GM21576 (cell line): ENCODE measurements at regions not wholly inside any gene's neighbourhood (a gene's known extent, or its start where the extent isn't known, plus 50 kb on each side); places are given as distances from the start of the nearest gene placed in this dataset.

ENCODE experiments used
- ATAC-seq: cut with Tn5 transposase; IDR thresholded peaks from one replicate; pipeline ENCODE4 v1.9.1; 2021; ENCODE audit warnings: mild to moderate bottlenecking, moderate library complexity; ENCODE audit not compliant: unreplicated experiment

DNA sequence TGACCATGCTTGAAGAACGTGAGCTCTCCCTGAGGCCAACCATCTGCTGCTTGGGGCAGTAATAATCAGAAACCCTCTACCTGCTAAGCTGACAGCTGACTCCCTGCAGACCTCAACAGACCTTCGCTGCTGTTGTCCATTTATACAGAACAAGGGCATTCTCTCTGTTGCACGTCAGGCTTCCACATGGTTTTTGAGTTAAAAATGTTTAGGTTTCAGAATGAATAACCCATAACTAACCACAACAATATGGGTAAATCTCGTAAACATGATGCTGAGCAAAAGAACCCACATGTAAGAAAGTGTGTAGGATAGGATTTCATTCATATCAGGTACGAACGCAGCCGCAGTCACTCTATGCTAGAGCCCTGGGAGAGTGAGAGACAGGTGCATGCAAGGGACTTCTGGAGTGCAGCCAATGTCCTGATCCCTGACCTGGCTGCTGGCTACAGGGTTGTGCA lies 348.5 kb downstream of the MED10 start:
- ATAC-seq, result no peak

DNA sequence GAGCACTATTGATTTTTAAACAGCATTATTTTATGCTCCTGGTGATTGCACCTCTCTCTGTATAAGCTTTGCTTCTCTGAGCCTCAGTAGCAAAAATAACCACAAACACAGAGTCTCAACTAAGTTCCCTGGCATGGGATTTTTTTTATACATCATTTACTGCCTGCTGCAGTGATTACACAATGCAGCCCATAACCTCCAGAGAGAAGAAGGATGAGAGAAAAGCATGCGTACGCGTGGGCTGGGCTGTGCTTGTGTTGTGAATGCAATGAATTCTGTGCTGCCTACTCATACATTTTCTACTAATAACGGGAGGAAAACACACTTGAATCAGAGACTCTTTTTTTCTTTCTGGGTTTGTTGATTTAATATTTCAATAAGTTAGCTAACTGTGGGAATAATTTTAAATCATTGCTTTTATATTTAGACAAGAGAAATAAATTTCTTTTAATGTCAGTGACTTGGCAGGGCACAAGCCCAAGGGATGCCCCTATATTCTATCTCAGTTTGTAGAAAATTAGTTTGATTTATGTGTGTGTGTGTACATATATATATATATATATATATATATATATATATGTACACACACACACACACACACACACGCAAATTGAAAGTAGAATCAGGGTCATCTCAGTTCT lies 351.5 kb downstream of the MED10 start:
- ATAC-seq, result no peak

DNA sequence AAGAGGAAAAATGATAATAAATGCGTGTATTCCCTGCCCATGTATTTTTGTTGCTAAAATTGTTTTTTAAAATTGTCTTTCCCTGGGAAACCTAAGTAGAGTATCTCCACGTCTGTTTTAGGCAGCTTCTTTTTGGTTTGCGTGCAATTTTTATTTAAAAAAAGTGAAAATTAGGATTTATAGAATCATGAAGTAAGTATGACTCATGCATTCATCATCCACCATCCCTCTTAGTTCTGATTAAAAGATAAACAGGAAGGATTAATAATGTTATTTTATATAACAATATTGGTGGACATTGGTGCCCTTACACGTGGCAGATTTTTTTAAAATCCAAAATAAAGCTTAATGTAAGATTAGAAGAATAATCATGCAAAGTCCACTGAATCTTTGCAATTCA lies 358.7 kb downstream of the MED10 start:
- ATAC-seq, result no peak

DNA sequence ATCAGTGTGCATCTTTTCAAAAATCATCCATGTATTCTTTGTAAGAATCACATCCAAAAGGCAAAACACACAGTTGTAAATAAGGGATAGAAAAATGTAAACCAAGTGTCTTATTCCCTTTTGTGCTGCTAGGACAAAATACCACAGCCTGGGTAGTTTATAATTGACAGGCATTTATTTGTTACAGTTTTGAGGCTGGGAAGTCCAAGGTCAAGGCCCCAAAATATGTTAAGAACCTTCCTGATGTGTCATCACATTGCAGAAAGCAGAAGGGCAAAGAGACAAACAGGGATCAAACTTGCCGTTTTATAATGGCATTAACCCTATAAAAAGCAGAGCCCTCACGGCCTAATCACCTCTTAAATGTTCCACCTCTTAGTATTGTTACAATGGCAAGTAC lies 364.8 kb downstream of the MED10 start:
- no peak for ATAC-seq

DNA sequence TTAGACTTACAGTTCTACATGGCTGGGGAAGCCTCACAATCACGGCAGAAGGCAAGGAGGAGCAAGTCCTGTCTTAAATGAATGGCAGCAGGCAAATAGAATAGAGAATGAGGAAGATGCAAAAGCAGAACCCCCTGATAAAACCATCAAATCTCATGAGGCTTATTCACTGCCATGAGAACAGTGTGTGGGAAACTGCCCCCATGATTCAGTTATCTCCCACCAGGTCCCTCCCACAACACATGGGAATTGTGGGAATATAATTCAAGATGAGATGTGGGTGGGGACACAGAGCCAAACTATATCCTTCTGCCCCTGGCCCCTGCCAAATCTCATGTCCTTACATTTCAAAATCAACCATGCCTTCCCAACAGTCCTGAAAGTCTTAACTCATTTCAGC lies 367.1 kb downstream of the MED10 start:
- ATAC-seq, result no peak

DNA sequence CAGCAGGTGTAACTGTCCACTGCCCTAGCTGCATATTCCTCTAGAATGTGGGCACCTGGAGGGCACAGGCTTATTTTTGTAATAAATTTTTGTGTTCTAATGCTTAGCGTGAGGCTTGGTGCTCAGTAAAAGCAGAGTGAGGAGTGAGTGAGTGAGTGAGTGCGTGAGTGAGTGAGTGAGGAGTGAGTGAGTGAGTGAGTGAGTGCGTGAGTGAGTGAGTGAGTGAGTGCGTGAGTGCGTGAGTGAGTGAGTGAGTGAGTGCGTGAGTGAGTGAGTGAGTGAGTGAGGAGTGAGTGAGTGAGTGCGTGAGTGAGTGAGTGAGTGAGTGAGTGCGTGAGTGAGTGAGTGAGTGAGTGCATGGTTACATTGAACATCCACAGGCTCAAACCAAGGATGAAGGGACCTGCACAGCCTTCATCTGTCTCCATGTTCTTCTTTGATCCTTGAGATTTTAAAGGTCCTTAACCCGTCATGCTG lies 371.5 kb downstream of the MED10 start:
- no peak for ATAC-seq

DNA sequence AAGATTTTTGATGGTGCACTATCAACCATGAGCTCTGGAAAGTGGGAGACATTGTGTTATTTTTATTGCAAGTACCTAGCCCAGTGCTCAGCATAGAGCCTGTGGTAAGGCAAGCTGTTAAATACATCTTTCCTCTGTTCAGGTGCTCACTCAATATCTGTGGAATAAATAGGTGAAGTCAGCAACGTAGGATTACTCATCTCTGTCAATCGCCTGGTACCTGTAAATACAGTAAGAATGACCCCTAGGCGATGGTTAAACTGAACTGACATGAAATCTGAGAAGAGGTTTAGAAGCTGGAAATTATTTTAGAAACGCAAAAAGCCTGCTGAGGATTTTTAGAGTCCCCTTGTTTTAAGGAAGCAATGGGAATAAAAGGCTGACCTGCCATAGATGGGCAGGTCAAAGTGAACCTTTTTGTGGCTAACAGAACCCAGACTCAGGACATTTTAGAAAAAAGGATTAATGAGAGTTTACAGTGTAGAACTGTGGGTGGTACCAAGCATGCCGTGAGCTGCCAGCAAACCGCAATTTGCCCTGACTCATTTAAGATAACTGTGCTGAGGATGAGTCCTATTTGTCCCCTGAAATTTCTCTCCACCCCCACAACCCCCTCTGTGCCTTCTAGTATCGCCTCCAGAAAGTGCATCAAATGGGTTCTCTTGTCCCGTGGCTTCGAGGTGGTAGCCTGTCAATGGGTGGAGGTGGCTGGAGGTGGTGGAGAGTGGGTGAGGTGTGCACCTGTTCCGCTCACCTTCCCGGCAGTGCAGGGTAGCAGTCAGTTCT lies 375.1 kb downstream of the MED10 start:
- ATAC-seq, result no peak

DNA sequence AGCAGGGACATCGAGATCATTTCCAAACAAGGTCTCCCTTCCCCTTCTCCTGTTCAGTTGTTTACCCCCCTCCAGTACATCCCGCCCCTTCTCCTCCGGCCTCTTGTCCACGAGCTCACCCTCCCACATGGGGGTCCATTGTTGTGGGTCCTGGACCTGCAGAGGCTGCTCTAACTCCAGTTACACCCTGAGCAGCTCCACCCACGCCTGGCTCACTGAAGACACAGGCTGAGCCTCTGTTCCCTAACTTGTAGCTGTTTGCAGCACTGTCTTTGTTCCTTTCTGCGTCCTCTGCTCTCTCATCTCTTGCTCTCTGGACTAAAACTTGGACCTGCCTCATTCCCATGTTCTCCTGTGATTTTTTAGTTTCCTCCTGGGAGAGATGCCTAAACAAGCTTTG lies 377.5 kb downstream of the MED10 start:
- ATAC-seq, result no peak

DNA sequence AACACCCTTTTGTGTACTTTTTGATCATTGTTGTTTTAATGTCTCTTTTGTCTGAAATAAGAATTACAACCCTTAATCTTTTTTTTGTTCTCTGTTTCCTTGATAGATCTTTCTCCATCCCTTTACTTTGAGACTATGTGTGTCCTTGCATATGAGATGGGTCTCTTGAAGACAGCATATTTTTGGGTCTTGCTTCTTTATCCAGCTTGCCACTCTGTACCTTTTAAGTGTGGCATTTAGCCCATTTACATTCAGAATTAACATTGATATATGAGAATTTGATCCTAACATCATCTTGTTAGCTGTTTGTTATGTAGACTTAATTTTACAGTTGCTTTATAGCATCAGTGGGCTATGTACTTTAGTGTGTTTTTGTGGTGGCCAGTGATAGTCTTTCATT lies 382.5 kb downstream of the MED10 start:
- ATAC-seq, result no peak

DNA sequence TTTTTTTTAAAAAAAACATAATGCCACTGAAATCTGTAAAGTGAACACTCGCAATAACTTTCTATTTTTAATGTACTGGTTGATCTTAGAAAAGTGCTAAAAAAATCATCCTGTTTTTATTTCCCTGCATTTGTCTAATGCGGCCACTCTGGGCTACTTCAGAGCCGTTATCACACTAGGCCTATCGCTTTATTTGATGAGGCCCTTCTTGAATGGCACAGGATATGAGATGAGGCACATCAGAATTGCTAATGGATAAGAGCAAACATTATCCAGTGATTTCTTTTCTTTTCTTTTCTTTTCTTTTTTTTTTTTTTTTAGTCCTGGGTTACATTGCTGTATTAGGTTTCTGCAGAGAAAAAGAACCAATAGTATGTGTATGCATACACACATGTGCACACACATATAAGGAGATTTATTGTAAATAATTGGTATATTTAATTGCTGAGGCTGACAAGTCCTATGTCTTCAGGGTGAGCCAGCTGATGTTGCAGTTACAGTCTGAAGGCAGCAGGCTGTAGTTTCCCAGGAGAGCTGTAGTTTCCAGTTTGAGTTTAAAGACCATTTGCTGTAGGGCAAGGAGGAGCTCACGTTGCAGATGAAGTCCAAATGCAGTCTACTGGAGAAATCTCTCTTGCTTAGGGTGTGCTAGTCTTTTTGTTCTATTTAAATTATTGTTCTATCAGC lies 391.7 kb downstream of the MED10 start:
- no peak for ATAC-seq

DNA sequence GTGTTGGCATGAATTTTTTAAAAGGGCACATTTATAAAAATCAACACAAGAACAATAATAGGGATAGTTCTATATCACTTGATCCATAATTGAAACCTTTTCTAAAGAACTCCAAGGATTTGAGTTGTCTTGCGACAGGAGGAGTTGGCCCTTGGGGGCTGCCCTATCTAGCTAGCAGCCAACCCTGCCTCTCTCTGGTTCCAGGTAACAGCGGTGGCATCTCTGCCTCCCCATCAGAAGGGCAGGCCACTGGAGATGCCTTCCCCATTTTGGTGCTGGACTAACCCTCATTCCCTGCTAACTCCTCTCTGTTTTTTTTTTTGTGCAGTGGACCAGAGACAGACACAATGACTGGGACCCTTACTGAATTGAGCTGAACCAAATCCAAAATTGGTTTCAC lies 393.0 kb downstream of the MED10 start:
- no peak for ATAC-seq

DNA sequence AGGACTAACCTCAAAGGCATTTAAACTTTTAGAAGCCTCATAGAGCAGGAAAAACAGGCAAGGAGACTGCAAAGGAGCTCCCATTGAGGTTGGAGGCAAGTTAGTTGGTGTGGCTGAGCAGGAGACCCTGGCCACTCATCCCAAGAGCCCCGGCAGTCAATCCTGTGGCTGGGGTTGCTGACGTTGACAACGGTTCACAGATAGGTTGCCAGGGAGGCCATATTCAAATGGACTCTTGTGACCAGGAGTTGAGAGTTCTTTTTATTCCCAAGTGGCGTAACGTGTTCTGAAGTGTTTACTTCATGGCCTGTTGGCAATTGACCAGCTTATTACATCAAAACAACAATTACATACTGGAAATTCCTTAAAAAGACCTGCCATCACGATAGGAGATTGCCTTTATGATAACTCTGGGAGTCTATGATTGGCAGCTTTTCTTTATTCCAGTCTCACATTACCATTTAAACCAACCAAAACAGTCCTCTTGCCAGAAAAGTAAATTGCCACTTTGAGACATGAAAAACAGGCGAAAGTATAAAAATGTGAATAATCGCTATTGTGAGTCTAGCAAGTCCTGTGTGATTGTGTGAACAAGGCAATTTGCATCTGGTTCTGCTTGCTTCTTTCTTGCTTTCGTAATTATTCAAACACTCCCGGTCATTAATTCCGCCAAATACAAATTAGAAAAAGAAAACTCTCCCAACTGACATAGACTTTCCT lies 394.9 kb downstream of the MED10 start:
- ATAC-seq, result no peak

DNA sequence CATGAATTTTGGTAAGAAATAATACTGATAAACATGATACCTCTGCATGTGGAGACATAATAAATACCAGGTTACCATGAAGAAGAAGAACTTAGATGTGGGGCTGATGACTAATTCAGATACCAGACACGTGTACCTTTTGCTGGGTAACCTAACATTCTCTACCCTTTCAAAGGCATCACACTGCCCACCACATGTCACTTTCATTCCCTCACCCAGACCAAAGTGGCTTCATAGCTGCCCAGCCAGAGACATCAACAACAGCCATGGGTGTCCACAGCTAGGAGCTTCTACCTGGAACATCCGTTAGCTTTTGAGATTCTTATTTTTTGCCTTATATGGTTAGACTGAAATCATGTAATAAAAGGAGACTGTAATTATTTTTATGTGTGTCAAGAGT lies 396.8 kb downstream of the MED10 start:
- ATAC-seq, result no peak

DNA sequence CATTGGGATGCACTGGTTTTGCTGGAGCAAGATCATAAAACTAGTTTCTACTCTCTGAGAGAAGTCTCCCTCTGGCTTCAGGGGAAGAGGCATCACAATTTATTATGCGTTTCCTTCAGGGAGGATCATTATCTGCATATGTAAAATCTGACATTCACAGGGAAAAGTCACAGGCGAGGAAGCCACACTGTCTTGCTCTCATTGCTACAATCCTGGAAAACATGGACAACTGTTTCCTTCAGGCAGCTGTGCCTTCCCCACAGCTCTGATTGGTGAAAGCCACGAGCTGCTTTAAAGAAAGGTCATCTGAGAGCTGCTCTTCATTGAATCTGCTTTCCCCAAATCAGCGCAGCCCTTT lies 397.8 kb downstream of the MED10 start:
- no peak for ATAC-seq

DNA sequence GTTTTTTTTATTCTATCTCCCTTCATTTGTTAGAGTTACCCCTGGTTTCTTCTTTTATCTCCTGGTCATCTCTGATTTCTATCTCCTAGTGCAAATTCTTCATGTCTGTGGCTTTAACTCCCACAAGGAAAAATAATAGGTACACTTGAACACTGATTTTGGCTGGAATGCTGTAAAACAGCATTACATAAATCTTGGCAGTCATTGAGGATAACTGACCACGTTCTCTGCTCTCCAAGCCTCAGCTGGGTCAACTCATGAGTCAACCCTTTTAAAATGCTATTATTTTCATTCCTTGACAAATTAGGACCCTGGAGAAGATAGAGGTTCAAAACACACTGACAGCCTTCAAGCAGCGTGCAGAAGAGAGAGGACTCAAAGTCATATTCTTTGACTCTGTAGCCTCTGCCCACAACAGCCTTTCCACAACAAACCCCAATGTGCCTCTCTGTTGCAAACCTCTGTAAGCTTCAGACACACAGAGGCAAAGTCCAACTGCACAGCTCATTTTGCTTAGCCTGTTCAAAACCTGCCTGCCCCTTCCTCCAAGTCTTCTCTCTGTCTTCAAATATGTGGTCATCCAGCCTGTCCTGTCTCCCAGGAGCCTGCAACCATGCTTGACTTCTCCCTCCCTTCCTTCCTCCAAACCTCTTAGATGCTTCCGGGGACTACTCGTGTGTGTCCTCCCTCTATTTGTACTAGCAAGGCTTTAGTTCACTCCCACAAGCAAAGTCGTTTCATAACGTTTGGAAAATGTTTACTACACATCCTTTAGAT lies 398.4 kb downstream of the MED10 start:
- ATAC-seq, result no peak

DNA sequence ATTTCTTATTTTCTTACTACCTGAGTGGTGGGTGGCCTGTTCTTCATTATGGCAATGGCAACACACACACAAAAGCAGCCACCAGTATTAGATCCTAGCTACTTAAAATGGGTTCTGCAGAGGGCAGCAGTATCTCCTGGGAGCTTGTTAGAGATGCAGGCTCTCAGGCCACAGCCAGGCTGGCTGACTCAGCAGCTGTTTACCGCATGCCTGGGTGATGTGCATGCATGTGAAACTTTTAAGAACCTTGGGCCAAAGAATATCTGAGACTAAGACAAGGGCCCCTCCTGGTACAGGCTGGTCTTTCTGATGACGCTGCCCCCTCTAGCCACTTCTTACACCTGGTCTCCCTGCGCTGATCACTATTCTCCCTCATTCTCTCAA lies 399.0 kb downstream of the MED10 start:
- ATAC-seq, result no peak

DNA sequence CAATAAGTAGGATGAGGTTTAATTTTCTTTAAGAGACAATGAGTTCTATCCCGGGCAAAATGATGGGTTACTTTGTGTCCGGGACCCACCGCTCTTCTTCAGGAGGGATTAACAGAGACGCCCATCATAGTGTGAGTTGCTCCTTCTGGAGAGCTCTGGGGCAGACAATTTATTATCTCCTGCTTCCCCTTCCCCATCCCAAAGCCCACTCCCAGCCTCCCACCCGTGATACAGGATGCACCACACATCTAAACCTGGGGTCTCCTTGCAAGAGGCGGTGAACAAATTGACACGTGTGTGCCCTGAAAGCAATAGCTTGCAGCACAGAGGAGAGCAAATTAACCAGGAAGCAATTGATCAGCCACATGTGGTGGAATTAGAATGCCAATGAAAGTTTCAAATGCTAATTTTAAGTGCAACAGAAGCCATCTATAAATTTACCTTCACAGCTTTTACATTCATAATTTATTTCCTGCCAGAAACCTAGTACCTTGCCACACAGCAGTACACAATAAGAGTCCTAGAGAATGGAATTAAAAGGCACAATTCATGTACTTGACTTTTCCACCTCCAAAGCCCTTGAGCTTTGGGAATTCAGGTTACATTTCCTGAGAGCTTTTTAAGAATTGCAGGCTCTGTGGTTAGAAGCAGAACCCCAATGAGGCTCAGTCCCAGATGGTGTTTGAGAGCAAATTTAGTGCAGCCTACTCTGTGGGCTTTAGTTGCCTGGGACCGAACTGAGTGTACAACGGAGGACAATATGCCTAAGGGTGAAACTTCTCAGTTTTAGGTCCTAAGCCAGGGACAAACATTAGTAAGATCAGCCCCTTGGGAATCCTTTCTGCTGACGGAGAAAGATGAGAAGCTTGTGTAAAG lies 399.6 kb downstream of the MED10 start:
- ATAC-seq, result no peak

DNA sequence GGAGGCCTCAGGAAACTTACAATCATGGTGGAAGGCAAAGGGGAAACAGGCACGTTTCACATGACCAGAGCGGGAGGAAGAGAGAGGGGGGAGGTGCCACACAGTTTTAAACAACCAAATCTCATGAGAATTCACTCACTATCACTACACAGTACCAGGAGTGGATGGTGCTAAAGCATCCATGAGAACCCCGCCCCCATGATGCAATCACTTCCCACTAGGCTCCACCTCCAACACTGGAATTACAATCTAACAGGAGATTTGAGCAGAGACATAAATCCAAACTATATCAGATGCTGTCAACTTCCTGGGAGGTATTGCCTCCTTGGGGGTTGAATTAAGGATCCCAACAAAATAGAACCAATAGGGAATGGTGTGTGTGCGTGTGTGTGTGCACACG lies 407.1 kb downstream of the MED10 start:
- ATAC-seq, result no peak

DNA sequence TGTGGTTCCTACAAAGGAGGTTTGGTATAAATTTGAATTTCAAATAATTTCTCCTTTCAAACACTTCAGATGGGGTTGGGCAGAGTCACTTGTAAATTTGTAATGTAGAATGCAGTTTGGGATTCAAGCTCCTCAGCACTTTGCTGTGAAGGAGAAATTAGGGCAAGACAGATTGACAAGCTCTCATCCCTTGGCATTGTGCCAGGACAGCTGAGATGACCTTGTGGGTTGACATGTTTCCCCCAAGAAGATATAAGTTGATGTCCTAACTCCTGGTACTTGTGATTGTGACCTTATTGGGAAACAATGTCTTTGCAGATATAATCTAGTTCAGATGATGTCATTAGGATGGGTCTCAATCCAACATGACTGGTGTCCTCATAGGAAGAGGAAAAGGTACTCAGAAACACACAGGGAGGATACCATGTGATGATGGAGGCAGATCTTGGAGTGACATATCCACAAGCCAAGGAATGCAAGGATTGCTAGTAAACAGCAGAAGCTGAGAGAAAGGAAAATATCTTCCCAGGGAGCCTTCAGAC lies 408.3 kb downstream of the MED10 start:
- ATAC-seq, result no peak
